IMR-90 (cell line): ENCODE measurements at regions not wholly inside any gene's neighbourhood (a gene's known extent, or its start where the extent isn't known, plus 50 kb on each side); places are given as distances from the start of the nearest gene placed in this dataset.

Source experiments
- ATAC-seq: fragments of 200-7000 bp; cut with Tn5 transposase; 2 replicates; pipeline ENCODE4 v1.9.1; 2020; ENCODE audit warnings: low read depth, mild to moderate bottlenecking, moderate library complexity
- BruUV-seq: library from RNA; stranded (reverse); fragments of 400-500 nt; replicated peaks from 2 replicates; lab custom pipeline; 2021; lab: Mats Ljungman, UMichigan
- CTCF ChIA-PET: fragments of 300-600 bp; formaldehyde crosslinking; extraction: SDS; loops from one replicate; lab custom pipeline; 2021; ENCODE audit warnings: antibody characterized with exemption; lab: Yijun Ruan, JAX
- POLR2A ChIA-PET: fragments of 300-600 bp; sonication (Branson Sonifier 250); formaldehyde crosslinking; loops from one replicate; lab custom pipeline; 2022; ENCODE audit warnings: antibody characterized with exemption; ENCODE audit not compliant: unreplicated experiment; lab: Charles Lee
- DNase-seq: peaks from one replicate; pipeline ENCODE4 v3.0.0; 2013
- H2AFZ ChIP-seq: replicated peaks from 2 replicates; pipeline ENCODE3; 2013; ENCODE audit warnings: low read length, mild to moderate bottlenecking; ENCODE audit not compliant: poor library complexity
- H2AK5ac ChIP-seq: 2 replicates; pipeline ENCODE4 v1.6.1; 2013; ENCODE audit warnings: low read depth, low read length, inconsistent platforms
- H2AK9ac ChIP-seq: replicated peaks from 2 replicates; pipeline ENCODE3; 2013; ENCODE audit warnings: mild to moderate bottlenecking, low read depth, low read length, moderate library complexity; ENCODE audit not compliant: poor library complexity
- H2BK120ac ChIP-seq: 2 replicates; pipeline ENCODE4 v1.6.1; 2013; ENCODE audit warnings: low read depth, low read length, inconsistent platforms
- H2BK15ac ChIP-seq: 3 replicates; pipeline ENCODE4 v1.6.1; 2013; ENCODE audit warnings: low read depth, low read length, inconsistent platforms
- H2BK20ac ChIP-seq: 2 replicates; pipeline ENCODE4 v1.6.1; 2013; ENCODE audit warnings: low read depth, mild to moderate bottlenecking, inconsistent platforms, low read length, moderate library complexity
- H2BK5ac ChIP-seq: 2 replicates; pipeline ENCODE4 v1.6.1; 2013; ENCODE audit warnings: mild to moderate bottlenecking, low read depth, low read length, inconsistent platforms; ENCODE audit not compliant: poor library complexity, severe bottlenecking
- H3K14ac ChIP-seq: replicated peaks from 2 replicates; pipeline ENCODE4 v1.6.1; 2013; ENCODE audit warnings: low read depth, low read length, inconsistent platforms
- H3K18ac ChIP-seq: 2 replicates; pipeline ENCODE4 v1.6.1; 2013; ENCODE audit warnings: low read depth, low read length, control low read depth
- H3K23ac ChIP-seq: 2 replicates; pipeline ENCODE4 v1.6.1; 2013; ENCODE audit warnings: low read depth, low read length, inconsistent platforms
- H3K27ac ChIP-seq: 2 replicates; pipeline ENCODE4 v1.5.1; 2013; ENCODE audit warnings: mild to moderate bottlenecking, control low read depth, low read length; ENCODE audit not compliant: insufficient read depth
- H3K27me3 ChIP-seq: 2 replicates; pipeline ENCODE4 v1.6.1; 2013; ENCODE audit warnings: low read length; ENCODE audit not compliant: control insufficient read depth, insufficient read depth
- H3K36me3 ChIP-seq: 2 replicates; pipeline ENCODE4 v1.6.1; 2013; ENCODE audit warnings: low read length, mixed read lengths; ENCODE audit not compliant: control insufficient read depth, insufficient read depth
- H3K4ac ChIP-seq: 2 replicates; pipeline ENCODE4 v1.6.1; 2013; ENCODE audit warnings: low read depth, low read length, inconsistent platforms
- H3K4me1 ChIP-seq: 2 replicates; pipeline ENCODE4 v1.6.1; 2013; ENCODE audit warnings: low read length, mixed read lengths; ENCODE audit not compliant: control insufficient read depth, insufficient read depth
- H3K4me2 ChIP-seq: 2 replicates; pipeline ENCODE4 v1.6.1; 2013; ENCODE audit warnings: low read depth, mild to moderate bottlenecking, control low read depth, low read length, moderate library complexity
- H3K4me3 ChIP-seq: 2 replicates; pipeline ENCODE4 v1.5.1; 2013; ENCODE audit warnings: low read depth, mild to moderate bottlenecking, control low read depth, low read length, moderate library complexity; ENCODE audit not compliant: insufficient read depth
- H3K56ac ChIP-seq: 2 replicates; pipeline ENCODE4 v1.6.1; 2013; ENCODE audit warnings: low read length, inconsistent platforms; ENCODE audit not compliant: insufficient read depth; ENCODE audit errors: extremely low read depth
- H3K79me1 ChIP-seq, 2 experiments: 2 replicates each; pipeline ENCODE4 v1.6.1; 2013; ENCODE audit warnings: low read length in 2 of 2, inconsistent platforms in 1 of 2, low read depth in 1 of 2
- H3K9ac ChIP-seq: 2 replicates; pipeline ENCODE4 v1.6.1; 2013; ENCODE audit warnings: low read depth, low read length, control low read depth
- H3K9me1 ChIP-seq: 2 replicates; pipeline ENCODE4 v1.6.1; 2013; ENCODE audit warnings: low read length, inconsistent platforms; ENCODE audit not compliant: insufficient read depth
- H3K9me3 ChIP-seq: 2 replicates; pipeline ENCODE4 v1.6.1; 2013; ENCODE audit warnings: low read length; ENCODE audit not compliant: control insufficient read depth, insufficient read depth
- H4K20me1 ChIP-seq: 2 replicates; pipeline ENCODE4 v1.6.1; 2013; ENCODE audit warnings: low read length, inconsistent platforms; ENCODE audit not compliant: insufficient read depth
- H4K5ac ChIP-seq: 2 replicates; pipeline ENCODE4 v1.6.1; 2013; ENCODE audit warnings: mild to moderate bottlenecking, low read depth, low read length, control low read depth
- H4K8ac ChIP-seq, 2 experiments: 2 replicates each; pipeline ENCODE4 v1.6.1; 2013; ENCODE audit warnings: low read depth in 2 of 2, low read length in 2 of 2, control low read depth in 1 of 2, inconsistent platforms in 1 of 2
- H4K91ac ChIP-seq: 2 replicates; pipeline ENCODE4 v1.6.1; 2013; ENCODE audit warnings: low read depth, low read length, inconsistent platforms; ENCODE audit not compliant: insufficient read depth
- BHLHE40 ChIP-seq: fragments of 150-350 bp; IDR thresholded peaks from 2 replicates; pipeline ENCODE4 v1.6.1; 2016; ENCODE audit warnings: mild to moderate bottlenecking, low read depth, low read length
- CEBPB ChIP-seq: IDR thresholded peaks from 2 replicates; pipeline ENCODE4 v1.6.1; 2012; ENCODE audit warnings: low read depth, low read length, improper control_type of control experiment
- CTCF ChIP-seq: conservative IDR thresholded peaks from 2 replicates; pipeline ENCODE4 v1.5.1; 2012; ENCODE audit warnings: mild to moderate bottlenecking, low read depth, low read length, improper control_type of control experiment
- ELK1 ChIP-seq: fragments of 150-350 bp; IDR thresholded peaks from 2 replicates; pipeline ENCODE4 v1.6.1; 2016; ENCODE audit warnings: low read depth, mild to moderate bottlenecking, low read length, moderate library complexity, borderline replicate concordance
- MAFK ChIP-seq: IDR thresholded peaks from 2 replicates; pipeline ENCODE4 v1.6.1; 2012; ENCODE audit warnings: low read depth, low read length, improper control_type of control experiment
- RAD21 ChIP-seq: IDR thresholded peaks from 2 replicates; pipeline ENCODE4 v1.6.1; 2012; ENCODE audit warnings: low read length, improper control_type of control experiment
- RFX5 ChIP-seq: IDR thresholded peaks from 2 replicates; pipeline ENCODE4 v1.8.0; 2012; ENCODE audit warnings: low read depth, mild to moderate bottlenecking, low read length, moderate library complexity
- SMC3 ChIP-seq: fragments of 150-350 bp; IDR thresholded peaks from 2 replicates; pipeline ENCODE4 v1.6.1; 2016; ENCODE audit warnings: low read depth, mild to moderate bottlenecking, antibody characterized with exemption, low read length, moderate library complexity
- USF2 ChIP-seq: fragments of 150-350 bp; IDR thresholded peaks from 2 replicates; pipeline ENCODE4 v1.6.1; 2017; ENCODE audit warnings: mild to moderate bottlenecking, antibody characterized with exemption, low read length, low read depth
- WGBS, 2 experiments: methylation state at CpG; one replicate each; pipeline versions ENCODE4 v1.1.5 to v1.1.7; 2013; ENCODE audit warnings: missing lambda C conversion rate in 2 of 2; ENCODE audit not compliant: insufficient read length in 1 of 2; ENCODE audit errors: extremely low coverage in 2 of 2; 5-methylcytosine and 5-hydroxymethylcytosine counted together
- dilution Hi-C: fragments of 300-500 bp; cut with HindIII; formaldehyde crosslinking; loops from one replicate; pipeline ENCODE4 v1.14.3; 2018; ENCODE audit warnings: low sequenced_read_pairs; ENCODE audit not compliant: unreplicated experiment
- in situ Hi-C: fragments of 300-500 bp; cut with MboI; formaldehyde crosslinking; loops from 3 replicates; pipeline ENCODE4 v1.14.3; 2019; ENCODE audit warnings: low sequenced_read_pairs, inconsistent platforms, mixed read lengths
- intact Hi-C: fragments of 100-400 bp; cut with micrococcal nuclease; formaldehyde crosslinking; loops from 2 replicates; pipeline ENCODE4 v1.10.0; 2022

GRCh38 chr15:91694831-91695210, 158.7 kb upstream of the SLCO3A1 start:
- Histone ChIP-seq H3K9me1 (no peaks in the 10 kb centered on the region), H3K23ac (no peak overlapping the region), H2BK15ac (no peak overlapping the region), H3K4me1 (peaks cover 2% of the 10 kb centered on the region; the same call in 1 of the 2 replicates), H3K14ac (no peak overlapping the region), H3K4me2 (peak overlapping the region; percentile 90), H3K27me3 (no peaks in the 10 kb centered on the region), H2BK20ac (no peak overlapping the region), H3K79me1 (no peaks in the 10 kb centered on the region), H2BK120ac (no peak overlapping the region), H3K36me3 (no peaks in the 10 kb centered on the region), H3K4me3 (peak overlapping the region; percentile 16; the same call in 1 of the 2 replicates), H2AFZ (no peak overlapping the region), H3K27ac (peak overlapping the region; percentile 73; the same call in 1 of the 2 replicates), H3K9me3 (0 out of 2 replicates have a peak, but pooled peaks cover 1% of the 10 kb centered on the region), H2AK5ac (no peak overlapping the region), H2AK9ac (no peak overlapping the region), H4K20me1 (no peaks in the 10 kb centered on the region), H3K18ac (no peak overlapping the region; the same call in 1 of the 2 replicates), H3K56ac (no peak overlapping the region), H4K91ac (no peak overlapping the region), H4K5ac (no peak overlapping the region), H3K9ac (no peak overlapping the region), H4K8ac (no peak overlapping the region), H3K4ac (no peak overlapping the region), H2BK5ac (no peak overlapping the region)
- dilution Hi-C loops (no loop called here), in situ Hi-C loops (no loop called here), intact Hi-C loops (no loop called here)
- peak; percentile 47 for DNase-seq
- BruUV-seq: no TSS peak
- no CpG with 5 or more reads among the region's 4 CpGs for WGBS, 2 experiments
- ChIA-PET CTCF (no interaction called here), POLR2A (no interaction called here)
- no peak for TF ChIP-seq ELK1
- no peak for TF ChIP-seq RFX5
- TF ChIP-seq MAFK: no peak
- TF ChIP-seq CEBPB: peak; percentile 81
- TF ChIP-seq SMC3: no peak
- no peak for TF ChIP-seq CTCF
- no peak for TF ChIP-seq RAD21
- no peak for TF ChIP-seq USF2
- no peak for TF ChIP-seq BHLHE40
- ATAC-seq: peak; percentile 79
